Ectodermal cell (in vitro differentiated cells): ENCODE measurements at regions not wholly inside any gene's neighbourhood (a gene's known extent, or its start where the extent isn't known, plus 50 kb on each side); places are given as distances from the start of the nearest gene placed in this dataset.
"Not testable (repeated sequence)": the region's sequence is repeated elsewhere in the genome, so short reads cannot be mapped to it uniquely, and the experiment has no call there.

Experiments used
- H3K27ac ChIP-seq: 2 replicates; pipeline ENCODE4 v1.7.0; 2013; ENCODE audit warnings: mild to moderate bottlenecking, low read depth, low read length; ENCODE audit not compliant: insufficient read depth, poor library complexity, severe bottlenecking
- H3K27me3 ChIP-seq: 2 replicates; pipeline ENCODE4 v1.7.0; 2013; ENCODE audit warnings: mild to moderate bottlenecking, low read length; ENCODE audit not compliant: insufficient read depth, control insufficient read depth, poor library complexity, severe bottlenecking
- H3K36me3 ChIP-seq: one replicate; pipeline ENCODE4 v1.7.0; 2013; ENCODE audit warnings: low read length; ENCODE audit not compliant: control insufficient read depth, insufficient read depth
- H3K4me1 ChIP-seq: one replicate; pipeline ENCODE4 v1.7.0; 2013; ENCODE audit warnings: low read length; ENCODE audit not compliant: control insufficient read depth, insufficient read depth
- H3K4me3 ChIP-seq: 2 replicates; pipeline ENCODE4 v1.7.0; 2013; ENCODE audit warnings: low read depth, low read length, control low read depth; ENCODE audit not compliant: insufficient read depth
- H3K9me3 ChIP-seq: 2 replicates; pipeline ENCODE4 v1.7.0; 2013; ENCODE audit warnings: mild to moderate bottlenecking, low read length, moderate library complexity; ENCODE audit not compliant: control insufficient read depth
- WGBS, 2 experiments: methylation state at CpG; one replicate each; pipeline ENCODE4 v1.1.7; 2013; ENCODE audit warnings: missing lambda C conversion rate in 2 of 2; 5-methylcytosine and 5-hydroxymethylcytosine counted together

DNA sequence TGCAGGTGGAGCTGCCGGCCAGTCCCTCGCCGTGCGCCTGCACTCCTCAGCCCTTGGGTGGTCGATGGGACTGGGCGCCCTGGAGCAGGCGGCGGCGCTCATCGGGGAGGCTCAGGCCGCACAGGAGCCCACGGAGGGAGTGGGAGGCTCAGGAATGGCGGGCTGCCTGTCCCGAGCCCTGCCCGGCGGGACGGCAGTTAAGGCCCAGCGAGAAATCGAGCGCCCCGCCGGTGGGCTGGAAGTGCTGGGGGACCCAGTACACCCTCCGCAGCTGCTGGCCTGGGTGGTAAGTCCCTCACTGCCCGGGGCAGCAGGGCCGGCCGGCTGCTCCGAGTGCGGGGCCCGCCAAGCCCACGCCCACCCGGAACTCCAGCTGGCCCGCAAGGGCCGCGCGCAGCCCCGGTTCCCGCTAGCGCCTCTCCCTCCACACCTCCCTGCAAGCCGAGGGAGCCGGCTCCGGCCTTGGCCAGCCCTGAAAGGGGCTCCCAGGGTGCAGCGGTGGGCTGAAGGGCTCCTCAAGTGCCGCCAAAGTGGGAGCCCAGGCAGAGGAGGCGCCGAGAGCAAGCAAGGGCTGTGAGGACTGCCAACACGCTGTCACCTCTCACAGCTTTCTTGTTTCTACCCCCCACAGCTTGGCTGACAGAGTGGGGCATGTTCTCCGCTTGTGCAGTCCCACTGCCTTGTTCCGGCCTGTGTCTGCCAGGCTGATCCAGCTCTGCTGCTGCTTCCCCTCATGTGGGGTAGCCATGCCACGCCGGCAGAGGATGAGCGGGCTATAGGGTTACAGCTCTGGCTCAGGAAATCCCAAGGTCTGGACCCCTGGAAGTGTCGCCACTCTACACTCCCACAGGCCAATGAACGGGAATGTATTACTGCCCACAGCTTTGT, 886.7 kb downstream of the FAT4 start:
- 92% methylated on average over 53 of the region's 53 CpGs for WGBS, 2 experiments
- H3K36me3 ChIP-seq, H3K4me3 ChIP-seq, H3K27ac ChIP-seq, H3K4me1 ChIP-seq, H3K9me3 ChIP-seq, H3K27me3 ChIP-seq: not testable (repeated sequence)

DNA sequence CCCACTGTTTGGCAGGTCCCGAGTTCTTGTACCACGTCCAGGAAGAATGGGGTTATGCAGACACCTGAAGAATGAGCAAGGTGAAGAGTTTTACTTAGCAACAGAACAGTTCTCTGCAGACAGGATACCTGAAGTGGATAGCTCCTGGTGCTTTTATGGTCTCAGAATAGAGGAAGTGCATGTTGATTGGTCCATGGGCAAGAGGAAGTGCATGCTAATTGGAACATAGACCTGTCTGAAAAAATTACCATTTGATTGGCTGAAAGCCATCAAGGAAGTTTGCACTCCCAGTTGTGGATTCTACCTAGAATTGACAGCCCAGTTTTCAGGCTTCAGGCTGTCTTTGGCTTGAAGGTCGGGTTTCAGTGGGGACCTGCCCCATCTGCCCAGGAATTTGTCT, 887.5 kb downstream of the FAT4 start:
- Histone ChIP-seq H3K4me3 (no peak overlapping the region), H3K27me3 (no peaks in the 10 kb centered on the region), H3K4me1 (no peaks in the 10 kb centered on the region), H3K27ac (no peak overlapping the region), H3K36me3 (no peaks in the 10 kb centered on the region), H3K9me3 (no peaks in the 10 kb centered on the region)
- 94 to 96% methylated on average over 3 of the region's 3 CpGs for WGBS, 2 experiments

DNA sequence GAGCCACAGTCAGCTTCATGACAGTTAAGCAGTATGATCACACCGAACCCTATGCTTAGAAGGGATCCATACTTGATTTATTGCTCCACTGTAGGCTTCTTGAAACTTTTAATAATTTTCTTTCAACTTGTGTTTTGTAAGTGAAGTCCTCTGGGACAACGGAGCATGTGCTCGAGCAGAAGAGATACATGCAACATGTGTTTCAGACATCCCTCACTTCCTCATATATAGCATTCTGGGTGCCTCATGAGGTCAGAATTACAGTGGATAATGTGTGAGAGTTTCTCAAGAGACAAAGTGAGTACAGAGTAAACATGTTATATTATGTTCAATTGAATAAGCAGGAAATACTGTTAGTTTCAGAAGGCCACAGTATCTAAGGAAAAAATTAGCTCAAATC, 893.2 kb downstream of the FAT4 start:
- Histone ChIP-seq H3K9me3 (no peaks in the 10 kb centered on the region), H3K27ac (no peak overlapping the region), H3K36me3 (no peaks in the 10 kb centered on the region), H3K27me3 (no peaks in the 10 kb centered on the region), H3K4me1 (no peaks in the 10 kb centered on the region), H3K4me3 (no peak overlapping the region)
- 84 to 100% methylated on average over 1 to 3 of the region's 3 CpGs for WGBS, 2 experiments

DNA sequence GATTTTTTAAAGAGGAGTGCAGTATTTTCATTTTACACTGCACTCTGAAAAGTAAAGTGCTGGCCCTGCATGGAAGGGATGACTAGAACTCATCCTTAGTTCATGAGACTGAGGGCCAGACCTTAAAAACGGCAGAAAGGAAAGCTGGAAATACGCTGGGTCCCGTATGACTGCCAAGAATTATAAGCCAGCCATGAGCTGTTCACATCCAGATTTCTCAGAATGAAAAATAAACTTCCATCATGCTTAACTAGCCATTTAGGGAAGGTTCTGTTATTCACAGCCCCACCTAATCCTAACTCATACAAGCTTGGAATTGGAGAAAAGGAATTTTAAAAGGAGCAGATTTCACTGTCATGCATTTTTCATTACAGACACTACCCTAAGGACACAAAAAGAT, 894.4 kb downstream of the FAT4 start:
- Histone ChIP-seq H3K9me3 (no peaks in the 10 kb centered on the region), H3K4me3 (no peak overlapping the region), H3K27ac (no peak overlapping the region), H3K4me1 (no peaks in the 10 kb centered on the region), H3K36me3 (no peaks in the 10 kb centered on the region), H3K27me3 (no peaks in the 10 kb centered on the region)
- WGBS, 2 experiments: 88 to 96% methylated on average over 3 of the region's 3 CpGs

DNA sequence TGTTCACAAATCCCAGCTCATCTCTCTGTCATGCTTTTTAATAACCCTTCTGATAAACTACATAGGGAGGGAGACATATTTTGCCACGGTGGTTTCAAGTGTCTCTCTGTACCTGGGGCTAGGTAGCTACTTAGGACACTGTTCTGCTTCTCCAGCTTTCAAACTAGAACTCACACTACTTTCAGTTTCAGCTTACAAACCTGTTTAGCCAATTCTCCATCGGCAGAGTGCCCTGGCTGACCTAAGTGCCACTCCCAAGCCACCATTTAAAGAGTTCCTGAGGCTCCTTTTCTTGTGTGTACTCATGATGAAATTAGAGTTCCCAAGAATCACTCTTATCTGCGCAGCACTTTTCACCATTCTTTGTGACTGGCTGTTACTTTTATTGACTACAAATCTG, 899.2 kb downstream of the FAT4 start:
- H3K4me3 ChIP-seq: no peak overlapping the region

DNA sequence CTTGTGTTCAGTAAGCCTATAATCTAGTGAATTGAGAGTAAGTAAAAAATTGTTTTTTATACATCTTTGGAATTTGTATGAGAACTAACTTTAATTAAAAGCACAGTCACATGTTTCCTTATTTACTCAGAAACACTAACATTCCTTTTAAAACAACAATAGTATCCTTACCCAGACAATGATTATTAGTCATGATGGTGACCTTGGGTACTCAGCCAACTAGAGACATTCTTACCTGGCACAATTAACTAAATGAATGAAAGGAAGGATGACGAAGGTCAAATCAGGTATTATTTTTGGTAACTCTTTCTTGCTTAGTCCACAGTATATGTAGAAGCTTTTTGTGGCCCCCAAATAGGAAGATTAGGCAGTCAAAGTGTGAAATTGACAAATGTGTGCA, 901.0 kb downstream of the FAT4 start:
- Histone ChIP-seq H3K27ac (no peak overlapping the region), H3K27me3 (no peaks in the 10 kb centered on the region), H3K4me1 (no peaks in the 10 kb centered on the region), H3K9me3 (no peaks in the 10 kb centered on the region), H3K4me3 (no peak overlapping the region), H3K36me3 (no peaks in the 10 kb centered on the region)
- WGBS, 2 experiments: 94 to 100% methylated on average over 1 of the region's 1 CpG

More for the DNA sequence above, 899.2 kb downstream of the FAT4 start:
- H3K27ac ChIP-seq: no peak overlapping the region
- no peaks in the 10 kb centered on the region for H3K9me3 ChIP-seq
- H3K27me3 ChIP-seq: no peaks in the 10 kb centered on the region
- no peaks in the 10 kb centered on the region for H3K4me1 ChIP-seq
- 89 to 93% methylated on average over 3 of the region's 3 CpGs for WGBS, 2 experiments
- no peaks in the 10 kb centered on the region for H3K36me3 ChIP-seq

DNA sequence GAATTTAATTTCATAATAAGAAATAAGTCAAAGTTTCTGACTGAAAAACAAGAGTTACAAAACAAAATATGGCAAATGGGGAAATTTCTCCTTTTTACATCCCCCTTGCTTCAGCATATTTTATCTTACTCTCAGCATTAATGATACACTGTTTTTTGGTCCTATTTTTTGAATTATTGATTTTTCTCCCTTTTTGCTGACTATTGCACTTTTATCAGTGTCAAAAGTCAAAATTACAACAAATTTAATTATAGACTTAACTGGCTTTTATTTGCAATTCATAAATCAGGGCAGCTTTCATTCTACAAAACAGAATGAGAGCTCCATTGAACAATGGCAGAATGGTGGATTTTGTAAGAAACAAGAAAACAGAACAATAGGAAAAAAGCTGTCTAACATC, 901.9 kb downstream of the FAT4 start:
- no peaks in the 10 kb centered on the region for H3K9me3 ChIP-seq
- no peak overlapping the region for H3K4me3 ChIP-seq
- H3K4me1 ChIP-seq: no peaks in the 10 kb centered on the region

DNA sequence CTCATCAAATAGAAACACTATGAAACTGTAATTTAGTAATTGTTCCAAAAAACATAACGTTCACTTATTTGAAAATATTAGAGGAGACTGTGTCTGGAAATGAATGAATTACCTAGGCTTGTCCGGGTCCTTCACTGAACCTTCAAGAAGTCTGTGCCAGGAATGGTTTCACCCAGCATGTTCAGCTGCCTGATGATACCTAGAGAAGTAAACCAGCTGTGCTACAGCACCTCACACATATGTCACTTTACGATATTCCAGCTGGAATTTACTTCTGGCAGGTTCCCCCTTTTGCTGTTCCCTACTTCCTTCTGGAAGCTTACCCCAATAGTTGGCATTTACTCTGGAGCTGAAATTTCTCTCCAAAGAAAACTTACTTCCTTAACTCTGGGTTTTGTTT, 906.5 kb downstream of the FAT4 start:
- WGBS, 2 experiments: 95 to 96% methylated on average over 3 of the region's 3 CpGs
- Histone ChIP-seq H3K36me3 (no peaks in the 10 kb centered on the region), H3K9me3 (no peaks in the 10 kb centered on the region), H3K27ac (no peak overlapping the region), H3K4me1 (no peaks in the 10 kb centered on the region), H3K27me3 (no peaks in the 10 kb centered on the region), H3K4me3 (no peak overlapping the region)

More for the DNA sequence above, 901.9 kb downstream of the FAT4 start:
- Histone ChIP-seq H3K36me3 (no peaks in the 10 kb centered on the region), H3K27ac (no peak overlapping the region), H3K27me3 (no peaks in the 10 kb centered on the region)

DNA sequence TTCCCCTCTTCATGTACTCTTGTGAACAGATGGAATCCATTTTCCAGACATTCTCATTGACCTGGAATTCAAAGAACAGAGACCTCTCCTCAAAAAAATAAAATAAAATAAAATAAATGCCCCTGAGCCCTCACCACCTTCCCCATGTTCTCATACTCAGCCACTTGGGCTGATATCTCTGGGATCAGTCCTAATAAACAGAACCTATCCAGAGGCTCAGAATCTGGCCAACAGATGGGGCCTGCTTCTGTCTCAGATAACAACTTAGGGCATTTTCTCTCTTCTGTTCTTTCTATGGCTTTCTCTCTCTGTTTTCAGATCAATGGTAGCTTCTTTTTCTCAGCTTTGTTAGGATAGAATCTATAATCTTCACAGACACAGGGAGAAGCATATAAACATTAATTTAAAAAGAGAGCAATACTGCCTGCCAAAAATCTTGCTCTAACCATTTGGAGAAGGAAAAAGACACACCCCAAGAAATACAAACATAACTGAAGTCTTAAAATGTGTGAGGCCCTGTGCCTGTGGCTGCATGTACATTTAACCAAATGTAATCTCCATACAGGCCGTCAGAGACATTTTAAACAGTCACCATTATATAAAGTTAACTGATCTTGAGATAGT, 907.1 kb downstream of the FAT4 start:
- Histone ChIP-seq H3K9me3 (no peaks in the 10 kb centered on the region), H3K27ac (no peak overlapping the region), H3K4me1 (no peaks in the 10 kb centered on the region), H3K36me3 (no peaks in the 10 kb centered on the region), H3K27me3 (no peaks in the 10 kb centered on the region), H3K4me3 (no peak overlapping the region)
- 100% methylated on average over 1 of the region's 1 CpG; no CpG with 5 or more reads in 1 of the 2 experiments for WGBS, 2 experiments

DNA sequence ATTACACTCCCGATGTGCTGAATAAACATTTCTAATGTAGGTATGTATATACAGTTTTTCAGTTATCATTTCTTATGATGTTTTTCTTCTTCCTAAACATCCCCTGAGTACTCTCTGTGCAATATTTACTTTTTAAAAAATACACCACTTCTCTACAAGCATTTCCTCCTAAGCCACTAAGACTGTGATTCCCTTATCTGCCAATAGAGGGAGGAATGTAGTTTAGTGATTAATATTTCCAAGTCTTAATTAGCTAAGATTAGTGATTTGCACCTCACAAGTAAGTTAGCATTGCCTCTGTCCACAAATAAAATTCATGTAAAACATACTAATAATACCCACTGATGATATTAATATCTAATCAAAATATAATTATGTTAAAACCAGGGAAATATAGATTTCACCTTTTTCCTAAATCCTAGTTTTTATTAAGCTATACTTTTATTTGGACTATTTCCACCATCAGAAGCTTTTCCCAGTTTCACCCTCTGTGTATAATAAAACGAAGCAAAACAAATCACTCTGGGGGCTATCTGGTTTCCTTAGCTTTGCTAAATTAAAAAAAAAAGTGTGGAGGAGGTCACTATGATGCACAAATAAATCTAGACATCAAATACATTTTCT, 909.1 kb downstream of the FAT4 start:
- no CpG with 5 or more reads among the region's 2 CpGs for WGBS, 2 experiments
- H3K4me1 ChIP-seq: no peaks in the 10 kb centered on the region
- H3K4me3 ChIP-seq: no peak overlapping the region
- H3K27me3 ChIP-seq: no peaks in the 10 kb centered on the region
- H3K36me3 ChIP-seq: no peaks in the 10 kb centered on the region
- no peak overlapping the region for H3K27ac ChIP-seq
- H3K9me3 ChIP-seq: no peaks in the 10 kb centered on the region
